ENCODE measurements at regions not wholly inside any gene's neighbourhood (a gene's known extent, or its start where the extent isn't known, plus 50 kb on each side); places are given as distances from the start of the nearest gene placed in this dataset.

GRCh38 chr13:33745370-33746324 is 72.3 kb upstream of the RFC3 start:
- no peak for DNase-seq (ENCODE audit: low spot score)

- DNase-seq (ENCODE audit: low spot score) = no peak
These were observed 71.1 kb upstream of the RFC3 start for GRCh38 chr13:33746867-33747266.

GRCh38 chr13:33751151-33751550 is 66.8 kb upstream of the RFC3 start:
- peak; percentile 37 for DNase-seq (ENCODE audit: low spot score)

GRCh38 chr13:33752094-33752493 is 65.9 kb upstream of the RFC3 start:
- DNase-seq (ENCODE audit: low spot score) = no peak

GRCh38 chr13:33752597-33752996 is 65.4 kb upstream of the RFC3 start:
- no peak for DNase-seq (ENCODE audit: low spot score)

GRCh38 chr13:33756929-33757328 is 61.0 kb upstream of the RFC3 start:
- DNase-seq (ENCODE audit: low spot score) = no peak

GRCh38 chr13:33757713-33758112 is 60.2 kb upstream of the RFC3 start:
- DNase-seq (ENCODE audit: low spot score) = no peak

GRCh38 chr13:33758113-33758512 is 59.8 kb upstream of the RFC3 start:
- no peak for DNase-seq (ENCODE audit: low spot score)

- no peak for DNase-seq (ENCODE audit: low spot score)
These were observed 56.2 kb upstream of the RFC3 start for GRCh38 chr13:33761740-33762139.

GRCh38 chr13:33763021-33763420 is 54.9 kb upstream of the RFC3 start:
- DNase-seq (ENCODE audit: low spot score) = peak; percentile 4

GRCh38 chr13:33764716-33765115 is 53.2 kb upstream of the RFC3 start:
- DNase-seq (ENCODE audit: low spot score) = no peak

GRCh38 chr13:33766329-33767123 is 51.4 kb upstream of the RFC3 start:
- DNase-seq (ENCODE audit: low spot score) = no peak

GRCh38 chr13:33767140-33767539 is 50.8 kb upstream of the RFC3 start:
- no peak for DNase-seq (ENCODE audit: low spot score)

Measured in A172 (cell line).